ENCODE measurements at regions not wholly inside any gene's neighbourhood (a gene's known extent, or its start where the extent isn't known, plus 50 kb on each side); places are given as distances from the start of the nearest gene placed in this dataset.
"Not testable (repeated sequence)": the region's sequence is repeated elsewhere in the genome, so short reads cannot be mapped to it uniquely, and the experiment has no call there.

DNA sequence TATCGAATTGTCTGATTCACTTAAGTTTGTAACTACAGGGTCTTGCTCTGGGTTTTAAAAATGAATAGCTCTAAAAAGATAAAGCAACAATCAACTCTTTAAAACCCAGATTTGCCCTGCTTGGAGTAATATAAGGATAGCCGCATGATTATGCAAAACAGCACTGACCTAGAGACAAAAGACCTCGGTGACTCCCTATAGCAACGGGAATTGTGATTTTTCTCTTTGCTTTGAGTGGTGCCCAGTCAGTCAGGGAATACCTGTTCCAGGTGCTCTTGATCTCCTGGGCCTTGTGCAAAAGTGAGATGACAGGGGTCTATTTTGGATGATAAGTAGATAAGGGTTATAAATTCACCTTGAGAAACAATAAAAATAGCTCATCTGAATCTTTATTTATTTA is 336.3 kb upstream of the NOX3 start:
- no peak for DNase-seq

DNA sequence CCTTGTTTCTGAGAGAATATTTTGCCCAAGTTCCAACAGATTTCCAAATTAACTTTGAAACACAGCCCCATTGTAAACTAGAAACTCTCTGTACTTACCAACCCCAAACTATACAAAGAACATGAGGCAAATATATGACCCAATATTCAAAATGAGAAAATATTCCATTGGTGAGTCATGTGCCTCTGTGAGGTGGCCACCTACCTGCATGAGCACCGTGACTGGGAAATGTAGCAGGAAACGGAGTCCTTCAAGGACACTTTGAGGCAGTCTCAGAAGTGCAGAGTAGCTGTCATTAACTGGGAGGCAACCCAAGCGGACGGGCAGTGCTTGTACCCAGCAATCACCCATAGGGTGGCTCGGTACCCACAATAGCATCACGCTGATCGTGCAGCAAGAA is 335.5 kb upstream of the NOX3 start:
- no peak for DNase-seq

DNA sequence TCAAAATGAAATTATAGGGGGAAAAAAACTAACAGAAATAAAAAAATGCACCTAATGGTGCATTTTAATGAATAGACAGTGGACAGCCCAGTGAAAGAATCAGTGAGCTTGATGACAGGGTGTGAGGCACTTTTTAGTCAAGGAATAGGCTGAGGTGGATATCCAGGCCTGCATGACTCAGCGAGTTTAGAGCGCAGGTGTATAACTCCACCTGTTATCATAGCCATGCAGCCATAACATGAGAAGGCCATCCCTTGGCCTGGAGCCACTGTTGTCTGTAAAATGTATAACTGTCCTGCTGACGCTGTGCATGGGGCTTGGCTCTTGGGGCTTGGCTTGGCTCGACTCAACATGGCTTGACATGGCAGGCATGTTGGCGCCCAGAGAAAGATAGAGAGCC is 331.5 kb upstream of the NOX3 start:
- no peak for DNase-seq

DNA sequence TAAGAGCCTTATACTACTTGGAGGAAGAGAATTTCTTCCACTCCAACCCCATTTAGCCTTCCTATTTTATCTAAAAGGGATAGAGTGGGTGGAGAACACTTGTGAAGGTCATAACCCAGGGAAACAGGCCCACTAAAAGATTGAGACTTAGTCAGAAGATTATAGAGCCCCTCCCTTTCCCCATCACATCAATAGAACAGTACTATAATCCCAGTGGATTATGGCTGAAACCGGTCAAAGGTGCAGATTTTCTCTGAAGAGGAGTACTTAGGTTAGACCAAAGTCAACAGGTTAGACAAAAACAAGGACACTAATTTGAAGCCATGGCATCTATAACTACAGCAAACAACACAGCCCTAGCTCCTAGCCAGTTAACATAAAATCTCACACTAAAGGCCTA is 330.9 kb upstream of the NOX3 start:
- DNase-seq = no peak

DNA sequence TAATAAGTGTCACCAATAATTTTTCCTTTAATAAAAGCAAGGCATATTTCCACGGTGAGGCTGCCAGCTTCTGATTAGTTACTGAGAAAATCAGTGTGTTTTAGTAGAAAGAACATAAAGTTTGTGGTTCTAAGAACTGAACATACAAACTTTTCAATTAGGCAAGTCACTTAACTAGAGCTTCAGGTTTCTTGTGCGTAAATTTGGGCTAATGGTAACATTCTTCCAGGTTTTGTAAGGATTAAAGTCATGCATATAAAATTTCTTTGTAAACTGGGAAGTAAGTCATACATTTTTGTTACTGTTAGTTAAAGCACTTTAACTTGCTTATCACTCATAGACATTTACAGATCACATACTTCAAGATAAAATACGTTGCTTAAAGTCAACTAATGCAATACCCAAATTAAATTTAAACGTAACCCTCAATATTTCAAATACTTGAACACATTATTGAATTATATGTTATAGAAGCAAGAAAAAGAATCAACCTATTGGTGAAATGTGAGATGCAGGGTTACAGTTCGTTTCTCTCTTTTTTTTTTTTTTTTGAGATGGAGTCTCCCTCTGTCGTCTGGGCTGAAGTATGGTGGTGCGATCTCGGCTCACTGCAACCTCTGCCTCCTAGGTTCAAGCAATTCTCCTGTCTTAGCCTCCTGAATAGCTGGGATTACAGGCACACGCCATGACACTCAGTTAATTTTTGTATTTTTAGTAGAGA is 327.3 kb upstream of the NOX3 start:
- no peak for DNase-seq

DNA sequence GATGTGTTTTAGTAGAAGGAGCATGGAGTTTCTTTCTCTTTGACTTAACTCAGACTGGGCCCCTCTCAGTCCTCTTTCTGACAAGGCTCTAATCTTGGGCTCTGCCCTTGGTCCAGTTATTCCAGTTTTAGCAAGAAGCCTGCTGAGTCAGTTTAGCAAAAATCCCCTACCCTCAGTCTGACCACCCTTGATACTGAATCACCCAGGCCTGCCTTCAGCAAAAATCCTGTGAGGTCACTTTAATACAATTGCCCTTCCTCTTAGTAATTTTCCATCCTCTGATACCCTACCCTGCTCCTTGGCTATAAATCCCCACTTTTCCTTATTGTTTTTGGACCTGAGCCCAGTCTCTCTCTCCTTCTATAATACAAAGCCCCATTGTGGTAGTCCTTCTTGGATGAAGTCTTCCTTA is 326.7 kb upstream of the NOX3 start:
- no peak for DNase-seq

DNA sequence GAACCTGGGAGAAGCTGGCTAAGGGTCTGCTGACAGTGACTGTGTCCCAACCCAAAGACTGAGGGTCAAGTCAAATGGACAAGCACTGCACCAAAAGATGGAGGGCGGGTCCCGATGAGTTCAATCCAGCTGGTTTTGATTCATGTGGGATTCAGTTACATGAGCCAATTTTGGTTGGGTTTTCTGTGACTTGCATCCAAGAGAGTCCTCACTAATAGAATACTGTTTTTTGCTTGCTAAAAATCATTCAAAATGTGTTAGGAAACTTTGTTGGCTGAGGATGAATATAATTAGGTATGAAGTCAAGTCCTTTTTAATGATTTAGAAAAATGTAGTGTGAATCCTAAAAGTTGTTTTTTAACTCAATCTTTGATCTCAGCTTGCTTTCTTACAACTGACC is 323.8 kb upstream of the NOX3 start:
- no peak for DNase-seq

DNA sequence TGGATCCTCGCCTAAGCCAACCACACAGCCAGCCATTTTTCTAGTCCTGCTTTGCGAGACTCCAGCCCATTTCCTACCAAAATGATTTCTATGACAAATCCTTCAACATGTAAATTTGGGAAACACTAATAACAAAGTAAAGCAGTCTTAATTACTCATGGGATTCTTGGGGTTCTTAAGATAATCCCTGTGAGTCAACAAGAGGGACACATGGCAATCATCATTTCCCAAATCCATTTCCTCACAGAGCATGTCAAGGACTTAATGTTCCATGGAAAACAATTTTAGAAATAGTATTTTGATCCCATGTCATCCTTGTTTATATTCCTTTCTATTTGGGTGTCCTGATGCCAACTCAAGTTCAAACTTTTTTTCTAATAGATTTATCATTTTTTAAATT is 322.7 kb upstream of the NOX3 start:
- DNase-seq = no peak

DNA sequence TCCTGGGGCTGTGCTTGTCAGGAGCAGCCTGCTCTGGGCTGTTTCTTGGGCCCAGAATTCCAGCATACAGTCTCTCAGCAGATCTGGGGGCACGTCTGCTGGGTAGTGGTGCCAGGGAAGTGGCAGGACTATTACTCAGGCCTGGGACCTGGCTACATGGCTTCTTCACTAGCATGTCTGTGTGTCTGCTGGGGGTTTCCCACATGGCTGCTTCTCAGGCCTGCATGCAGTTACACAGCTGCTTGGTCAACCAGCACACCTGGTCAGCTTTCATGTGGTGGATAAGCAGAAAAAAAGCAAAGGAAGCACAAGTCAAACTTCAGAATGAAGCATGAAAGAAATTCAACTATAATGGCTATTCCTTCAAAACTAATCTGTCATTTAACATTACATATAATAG is 316.2 kb upstream of the NOX3 start:
- DNase-seq = no peak

DNA sequence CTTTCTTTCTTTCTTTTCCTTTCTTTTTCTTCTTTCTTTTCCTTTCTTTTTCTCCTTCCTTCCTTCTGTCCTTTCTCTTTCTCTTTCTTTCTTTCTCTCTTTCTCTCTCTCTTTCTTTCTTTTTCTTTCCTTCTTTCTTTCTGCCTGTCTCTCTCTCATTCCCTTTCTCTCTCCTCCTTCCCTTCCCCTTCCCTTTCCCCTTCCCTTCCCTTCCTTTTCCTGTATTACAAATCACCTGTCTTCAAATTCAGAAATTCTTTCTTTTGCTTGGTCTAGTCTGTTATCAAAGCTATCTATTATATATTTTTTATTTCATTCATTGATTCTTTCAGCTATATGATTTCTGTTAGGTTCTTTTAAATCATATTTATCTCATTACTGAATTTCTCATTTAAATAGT is 315.2 kb upstream of the NOX3 start:
- DNase-seq = no peak

DNA sequence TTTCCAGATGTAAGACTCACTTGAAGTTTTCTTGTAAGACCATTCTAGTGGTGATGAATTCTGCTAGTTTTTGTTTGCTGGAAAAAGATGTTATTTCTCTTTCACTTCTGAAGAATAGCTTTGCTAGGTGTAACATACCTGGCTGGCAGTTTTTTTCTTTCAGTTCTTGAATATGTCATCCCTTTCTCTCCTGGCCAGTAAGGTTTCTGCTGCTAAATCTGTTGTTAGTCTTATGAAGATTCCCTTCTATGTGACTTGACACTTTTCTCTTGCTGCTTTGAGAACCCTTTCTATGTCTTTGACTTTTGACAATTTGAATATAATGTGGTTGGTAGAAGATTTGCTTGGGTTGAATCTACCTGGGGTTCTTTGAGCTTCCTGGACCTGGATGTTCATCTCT is 314.7 kb upstream of the NOX3 start:
- DNase-seq = no peak

DNA sequence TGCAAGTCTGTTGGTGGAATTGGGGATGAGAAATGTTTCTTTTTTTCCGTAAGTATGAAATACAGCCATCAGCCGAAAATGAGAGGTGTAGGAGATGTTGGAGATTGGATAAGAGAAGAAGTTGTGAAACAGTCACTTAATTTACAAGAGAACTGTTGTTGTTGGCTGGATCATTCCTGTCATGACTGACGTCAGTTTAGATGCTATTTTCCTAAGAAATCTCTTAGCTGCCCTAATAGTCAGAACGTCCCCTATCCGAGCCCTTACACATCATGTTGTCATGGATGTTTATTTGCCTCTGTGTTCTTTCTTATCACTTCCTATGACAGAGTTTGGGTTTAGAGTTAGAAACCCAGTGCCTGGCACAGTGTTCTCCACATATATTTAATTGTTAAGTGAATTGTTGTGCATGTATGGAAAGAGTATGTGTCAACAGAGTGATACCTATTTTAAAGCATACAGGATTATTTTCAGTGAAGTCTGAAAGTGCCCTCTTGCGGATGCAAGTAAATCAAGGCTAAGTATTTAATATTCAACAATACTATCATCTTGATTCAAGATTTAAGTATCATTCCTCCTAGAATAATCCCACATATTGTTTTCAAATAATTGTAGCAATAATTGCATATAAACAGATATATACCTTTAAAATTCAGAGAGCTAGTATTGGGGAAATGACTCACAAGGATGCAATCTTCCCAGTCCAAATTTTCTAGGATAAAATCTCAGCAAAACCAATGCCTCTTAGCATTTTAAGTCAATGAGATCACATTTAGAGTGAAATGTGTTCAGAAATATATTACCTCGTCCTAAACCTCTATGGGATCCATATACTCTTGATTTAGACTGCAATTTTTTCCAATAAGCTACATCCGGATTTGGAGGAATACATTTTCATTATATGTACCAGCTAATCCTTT is 309.9 kb upstream of the NOX3 start:
- DNase-seq = no peak

DNA sequence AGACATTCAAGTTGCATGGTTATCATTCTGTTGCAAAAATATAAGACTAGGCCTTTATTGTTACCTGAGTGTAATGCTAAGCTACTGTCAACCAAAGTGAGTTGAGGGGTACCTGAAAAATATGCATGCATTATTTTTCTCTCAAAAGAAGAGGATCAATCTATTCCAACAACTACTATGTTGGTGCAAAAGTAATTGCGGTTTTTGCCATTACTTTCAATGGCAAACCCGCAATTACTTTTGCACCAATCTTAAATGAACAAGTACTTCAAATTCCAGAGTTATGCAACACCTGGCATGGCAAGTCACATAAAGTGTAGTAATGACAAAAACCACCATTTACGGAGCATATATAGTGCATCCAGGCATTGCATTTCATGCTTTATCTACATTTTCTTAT is 307.0 kb upstream of the NOX3 start:
- DNase-seq = no peak

DNA sequence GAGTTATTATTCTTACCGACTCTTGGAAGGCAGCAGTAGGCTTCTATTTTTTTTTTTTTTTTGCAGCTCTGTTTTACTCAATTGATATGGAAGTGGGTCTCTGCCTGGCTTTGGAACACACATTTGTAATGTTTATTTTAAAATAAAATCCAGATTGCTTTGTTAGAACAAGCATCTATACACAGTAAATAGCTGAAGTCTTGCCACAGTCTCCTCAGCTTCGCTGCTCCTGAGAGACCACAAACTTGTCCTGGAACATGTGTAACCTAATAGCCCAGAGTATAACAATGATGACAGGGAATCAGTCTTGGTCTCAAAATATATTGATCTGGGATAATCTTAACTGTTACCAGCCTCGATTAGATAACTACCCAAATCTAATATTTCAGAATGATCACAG is 299.8 kb upstream of the NOX3 start:
- DNase-seq = no peak

DNA sequence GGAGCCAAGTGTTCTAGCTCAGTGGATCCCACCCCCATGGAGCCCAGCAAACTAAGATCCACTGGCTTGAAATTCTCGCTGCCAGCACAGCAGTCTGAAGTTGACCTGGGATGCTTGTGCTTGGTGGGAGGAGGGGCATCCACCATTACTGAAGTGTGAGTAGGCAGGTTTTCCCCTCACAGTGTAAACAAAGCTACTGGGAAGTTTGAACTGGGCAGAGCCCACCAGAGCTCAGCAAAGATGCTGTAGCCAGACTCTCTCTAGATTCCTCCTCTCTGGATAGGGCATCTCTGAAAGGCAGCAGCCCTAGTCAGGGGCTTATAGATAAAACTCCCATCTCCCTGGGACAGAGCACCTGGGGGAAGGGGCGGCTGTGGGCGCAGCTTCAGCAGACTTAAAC is 293.1 kb upstream of the NOX3 start:
- not testable (repeated sequence) for DNase-seq

DNA sequence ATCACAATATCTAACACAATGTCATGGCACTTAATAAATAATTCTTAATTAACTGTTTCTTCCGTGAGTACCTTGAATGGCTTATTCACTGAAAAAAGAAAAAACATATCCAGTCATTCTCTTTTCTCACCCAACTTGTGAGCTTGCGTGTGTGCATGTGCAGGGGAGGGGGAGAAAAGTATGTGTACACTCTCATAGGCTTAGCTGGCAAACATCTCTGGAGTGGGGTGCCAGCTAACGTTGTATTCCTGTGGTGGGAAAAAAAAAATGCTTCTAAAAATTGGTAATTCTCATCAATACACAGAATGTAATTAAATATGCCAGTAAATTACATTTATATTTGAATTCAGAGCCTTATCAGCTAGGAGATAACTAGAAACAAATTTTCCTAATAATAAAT is 291.9 kb upstream of the NOX3 start:
- no peak for DNase-seq

DNA sequence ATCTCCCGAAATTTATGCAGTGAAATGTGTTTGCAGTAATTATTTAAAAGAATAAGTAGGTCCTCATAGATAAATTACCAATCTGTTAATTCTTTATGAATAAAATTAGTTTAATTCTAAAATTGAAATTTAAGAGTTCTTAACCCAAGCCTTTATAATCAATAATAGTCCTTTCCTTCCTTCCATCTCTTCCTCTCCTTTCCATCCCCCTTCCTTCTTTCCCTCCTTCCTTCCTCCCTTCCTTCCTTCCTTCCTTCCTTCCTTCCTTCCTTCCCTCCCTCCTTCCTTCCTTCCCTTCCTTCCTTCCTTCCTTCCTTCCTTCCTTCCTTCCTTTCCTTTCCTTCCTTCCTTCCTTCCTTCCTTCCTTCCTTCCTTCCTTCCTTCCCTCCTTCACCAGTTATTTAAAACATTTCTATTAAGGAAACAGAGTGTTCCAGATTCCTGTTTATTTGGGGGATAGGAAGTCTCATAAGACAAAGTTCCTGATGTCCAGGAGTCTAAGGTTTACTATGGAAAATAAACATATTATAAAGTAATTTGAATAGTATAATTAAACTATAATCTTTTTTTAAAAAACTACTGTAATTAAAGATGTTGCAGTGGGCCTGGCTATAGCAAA is 285.3 kb upstream of the NOX3 start:
- no peak for DNase-seq

DNA sequence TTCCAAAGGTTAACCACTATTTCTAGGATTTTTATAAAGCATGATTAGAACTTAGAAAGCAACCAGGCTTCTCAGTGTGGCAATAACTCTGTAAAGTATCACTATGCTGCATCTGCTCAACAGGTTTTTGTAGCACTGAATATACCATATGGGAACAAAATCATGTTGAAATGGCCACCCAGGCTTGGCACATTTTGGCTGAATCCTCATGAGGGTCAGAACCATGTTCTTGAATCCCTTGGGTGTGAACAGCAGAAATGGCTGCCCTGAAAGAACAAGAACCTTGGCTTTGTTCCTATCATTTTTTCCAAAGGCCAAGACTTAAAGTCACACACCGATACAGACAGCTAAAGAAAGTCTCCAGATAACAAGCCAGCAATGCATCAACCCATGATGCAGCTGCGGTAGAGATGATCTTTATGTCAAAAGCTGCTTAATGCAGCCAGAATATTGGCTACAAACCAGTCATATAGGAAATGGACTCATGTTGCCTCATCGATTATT is 283.0 kb upstream of the NOX3 start:
- DNase-seq = no peak

DNA sequence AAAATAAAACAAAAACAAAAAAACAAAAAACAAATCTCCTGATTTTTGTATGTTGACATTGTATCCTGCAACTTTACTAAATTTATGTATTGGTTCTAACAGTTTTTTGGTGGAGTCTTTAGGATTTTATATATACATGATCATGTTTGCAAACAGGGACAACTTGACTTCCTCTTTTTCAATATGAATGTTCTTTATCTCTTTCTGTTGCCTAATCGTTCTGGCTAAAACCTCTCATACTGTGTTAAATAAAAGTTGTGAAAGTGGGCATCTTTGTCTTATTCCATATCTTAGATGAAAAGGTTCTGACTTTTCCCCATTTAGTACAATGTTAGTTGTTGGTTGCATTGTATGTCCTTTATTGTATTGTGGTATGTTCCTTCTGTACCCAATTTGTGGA is 261.7 kb upstream of the NOX3 start:
- no peak for DNase-seq

DNA sequence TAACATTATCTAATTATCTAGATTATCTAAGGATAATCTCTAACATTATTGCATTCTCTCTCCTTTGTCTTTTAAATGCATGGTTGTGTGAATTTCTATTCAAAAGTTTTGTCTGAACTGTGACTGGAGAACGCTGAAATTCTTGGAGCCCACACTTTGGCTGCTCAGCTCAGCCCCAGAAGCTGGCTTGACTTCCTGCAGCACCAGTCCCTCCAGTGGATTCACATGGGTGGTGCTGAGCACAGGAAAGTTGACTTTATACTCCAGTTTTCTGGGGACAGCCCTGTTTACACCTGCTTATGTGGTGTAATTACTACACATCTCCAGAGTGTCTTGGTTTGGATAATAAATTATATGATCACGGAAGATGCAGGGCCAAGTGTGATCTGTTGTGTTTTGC is 255.1 kb upstream of the NOX3 start:
- no peak for DNase-seq

DNA sequence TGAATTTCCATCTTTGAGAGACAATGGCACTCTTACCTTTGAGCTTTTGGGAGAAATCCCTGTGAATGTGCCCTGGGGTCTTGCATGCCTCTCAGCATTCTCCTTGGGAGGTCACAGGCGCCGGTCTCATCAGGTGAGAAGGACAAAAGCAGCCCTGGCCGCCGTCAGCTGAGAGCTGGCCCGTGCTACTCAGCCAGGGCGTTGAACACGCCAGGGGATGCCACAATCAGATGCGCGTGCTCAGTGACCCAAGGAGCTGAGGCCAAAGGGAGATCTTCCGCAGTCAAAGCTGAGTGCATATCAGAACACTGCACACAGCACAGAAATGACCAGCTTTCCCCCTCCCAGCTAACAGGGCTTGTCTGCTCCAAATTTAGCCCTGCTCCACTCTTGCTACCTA is 253.6 kb upstream of the NOX3 start:
- DNase-seq = no peak

DNA sequence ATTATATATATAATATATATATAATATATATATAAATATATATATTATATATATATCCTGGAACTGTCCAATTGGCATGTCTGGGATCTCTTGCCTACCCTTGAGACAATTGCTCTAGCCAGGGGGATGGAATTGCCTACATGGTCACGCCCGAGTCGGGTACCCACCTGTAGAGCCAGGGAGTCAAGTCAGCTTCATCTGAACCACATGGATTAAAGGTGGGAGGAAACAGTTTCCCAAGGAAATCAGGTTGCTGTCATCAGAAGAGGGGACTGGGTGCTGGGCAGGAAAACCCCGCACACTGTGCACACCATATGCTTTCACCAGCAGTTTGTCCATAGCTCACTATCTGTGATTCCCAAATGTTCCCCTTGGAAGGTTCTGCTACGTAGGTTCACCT is 252.5 kb upstream of the NOX3 start:
- no peak for DNase-seq

DNA sequence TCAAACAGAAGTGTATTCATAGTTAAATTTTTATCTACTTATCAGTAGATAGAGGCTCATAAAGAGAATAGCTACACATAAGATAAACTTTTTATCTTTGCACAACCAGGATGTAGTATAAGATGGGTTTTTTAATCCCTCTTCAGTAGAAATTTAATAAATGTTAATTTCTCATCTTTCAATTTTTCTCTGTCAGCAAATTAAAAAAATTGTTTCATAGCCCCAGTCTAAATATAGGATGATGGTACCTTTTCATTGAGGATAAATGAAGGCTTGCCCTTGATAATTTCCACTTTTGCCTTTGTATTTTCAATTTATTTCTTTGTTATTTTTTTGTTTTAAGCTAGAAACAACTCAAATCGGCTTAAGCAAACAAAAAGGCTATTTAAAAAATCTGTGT is 251.2 kb upstream of the NOX3 start:
- no peak for DNase-seq

DNA sequence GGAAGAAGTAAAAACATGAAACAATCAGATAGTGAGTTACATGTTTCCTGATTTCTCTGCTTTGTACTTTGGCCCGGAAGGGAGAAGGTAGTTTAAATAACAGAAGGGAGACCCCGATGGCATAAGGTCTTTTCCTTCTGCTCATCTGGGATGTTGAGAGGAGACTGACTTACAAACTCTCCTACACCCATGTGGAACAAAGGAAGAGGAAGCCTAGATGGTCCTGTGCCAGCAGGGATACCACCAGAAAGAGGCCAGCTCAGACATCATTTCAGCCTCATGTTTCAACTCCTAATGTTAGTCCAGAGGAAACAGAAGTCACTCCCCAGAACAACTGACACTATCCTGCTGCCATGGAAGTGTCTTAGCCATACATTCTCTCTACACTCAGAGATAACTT is 250.7 kb upstream of the NOX3 start:
- DNase-seq = no peak
